SIG-M5 treated with dmso at 0.1 percent for 504 hours (cell line): ENCODE measurements at regions not wholly inside any gene's neighbourhood (a gene's known extent, or its start where the extent isn't known, plus 50 kb on each side); places are given as distances from the start of the nearest gene placed in this dataset.

Source experiments
- DNase-seq: peaks from one replicate; lab custom pipeline; 2025; ENCODE audit not compliant: unreplicated experiment; lab: John Stamatoyannopoulos, UW

- DNase-seq, result no peak
These were observed 58.2 kb upstream of the STOX2 start for GRCh38 chr4:183846951-183847350.

GRCh38 chr4:183848805-183849204 lies 56.3 kb upstream of the STOX2 start:
- DNase-seq, result no peak

- DNase-seq, result no peak
These were observed 52.1 kb upstream of the STOX2 start for GRCh38 chr4:183852910-183853547.

- no peak for DNase-seq
These were observed 51.6 kb upstream of the STOX2 start for GRCh38 chr4:183853548-183853940.
